ENCODE measurements at regions not wholly inside any gene's neighbourhood (a gene's known extent, or its start where the extent isn't known, plus 50 kb on each side); places are given as distances from the start of the nearest gene placed in this dataset.

DNA sequence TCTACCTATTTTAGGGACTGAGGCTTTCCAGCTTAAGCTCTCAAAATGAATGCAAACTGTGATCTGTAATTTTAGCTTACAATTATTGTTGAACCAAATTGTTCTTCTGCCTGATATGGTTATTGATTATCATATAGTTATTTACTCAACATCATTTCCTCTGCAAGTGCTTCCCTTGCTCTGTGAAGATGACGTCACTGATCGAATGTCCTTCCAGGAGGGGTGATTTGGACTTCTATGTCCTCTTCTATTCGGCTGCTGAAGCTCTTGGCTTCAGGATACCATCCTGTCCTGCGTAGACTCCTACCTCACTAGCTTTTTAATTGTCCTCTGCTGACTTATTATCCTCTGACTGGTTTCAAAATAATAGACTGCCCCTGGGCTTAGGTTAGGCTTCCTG is 137.4 kb upstream of the LARGE1 start:
- TF ChIP-seq, protein P1, sequence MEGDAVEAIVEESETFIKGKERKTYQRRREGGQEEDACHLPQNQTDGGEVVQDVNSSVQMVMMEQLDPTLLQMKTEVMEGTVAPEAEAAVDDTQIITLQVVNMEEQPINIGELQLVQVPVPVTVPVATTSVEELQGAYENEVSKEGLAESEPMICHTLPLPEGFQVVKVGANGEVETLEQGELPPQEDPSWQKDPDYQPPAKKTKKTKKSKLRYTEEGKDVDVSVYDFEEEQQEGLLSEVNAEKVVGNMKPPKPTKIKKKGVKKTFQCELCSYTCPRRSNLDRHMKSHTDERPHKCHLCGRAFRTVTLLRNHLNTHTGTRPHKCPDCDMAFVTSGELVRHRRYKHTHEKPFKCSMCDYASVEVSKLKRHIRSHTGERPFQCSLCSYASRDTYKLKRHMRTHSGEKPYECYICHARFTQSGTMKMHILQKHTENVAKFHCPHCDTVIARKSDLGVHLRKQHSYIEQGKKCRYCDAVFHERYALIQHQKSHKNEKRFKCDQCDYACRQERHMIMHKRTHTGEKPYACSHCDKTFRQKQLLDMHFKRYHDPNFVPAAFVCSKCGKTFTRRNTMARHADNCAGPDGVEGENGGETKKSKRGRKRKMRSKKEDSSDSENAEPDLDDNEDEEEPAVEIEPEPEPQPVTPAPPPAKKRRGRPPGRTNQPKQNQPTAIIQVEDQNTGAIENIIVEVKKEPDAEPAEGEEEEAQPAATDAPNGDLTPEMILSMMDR (IDR thresholded peaks at IDR 0.05) = no peak
- TF ChIP-seq POLR2A (IDR thresholded peaks at IDR 0.05) = no peak
- H3K9me3 ChIP-seq = peaks cover 0 to 9% (median 0%) of the 10 kb centered on the region in 3 donors
- H3K4me1 ChIP-seq = no peaks in the 10 kb centered on the region
- WGBS, 2 donors = 52 to 58% methylated on average over 4 of the region's 4 CpGs
- no peak overlapping the region for H3K4me3 ChIP-seq
- intact Hi-C loops (cut with DNase I) = no loop called here
- no peaks in the 10 kb centered on the region for H3K36me3 ChIP-seq (replicated peaks in 1 of 2; ENCODE audit: insufficient read depth in 1 of 2, low read depth in 2 of 2)
- H3K27ac ChIP-seq = no peak overlapping the region
- ATAC-seq (no peak), DNase-seq (no peak)
- no peaks in the 10 kb centered on the region for H3K27me3 ChIP-seq

DNA sequence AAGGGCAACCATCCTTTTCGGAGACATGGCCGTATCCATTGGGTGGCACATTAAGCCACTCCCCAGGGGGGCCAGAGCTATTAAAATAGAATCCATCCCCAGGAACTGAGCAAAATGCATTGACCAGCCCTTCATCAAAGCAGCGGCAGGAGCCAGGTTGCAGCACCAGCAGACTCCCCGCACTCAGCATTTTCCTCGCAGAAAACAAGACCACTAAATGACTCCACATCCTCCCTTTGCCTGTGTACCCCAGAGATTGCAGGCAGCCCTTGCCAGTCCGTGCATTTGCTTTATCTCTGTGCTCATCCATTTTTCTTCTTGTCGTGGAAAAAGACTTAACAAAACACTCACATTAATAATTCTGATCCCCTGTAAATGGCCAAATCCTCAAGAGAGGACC is 144.4 kb upstream of the LARGE1 start:
- ATAC-seq = no peak
- H3K27me3 ChIP-seq = no peaks in the 10 kb centered on the region
- H3K9me3 ChIP-seq = peaks cover 0 to 3% (median 0%) of the 10 kb centered on the region in 3 donors
- H3K36me3 ChIP-seq (replicated peaks in 1 of 2; ENCODE audit: insufficient read depth in 1 of 2, low read depth in 2 of 2) = no peaks in the 10 kb centered on the region
- WGBS, 2 donors = 51 to 54% methylated on average over 7 of the region's 7 CpGs
- no peaks in the 10 kb centered on the region for H3K4me1 ChIP-seq
- TF ChIP-seq, protein P1 (IDR thresholded peaks at IDR 0.05) = no peak
- TF ChIP-seq POLR2A (IDR thresholded peaks at IDR 0.05) = no peak
- no peak overlapping the region for H3K4me3 ChIP-seq
- DNase-seq = no peak
- intact Hi-C loops (cut with DNase I) = no loop called here
- no peak overlapping the region for H3K27ac ChIP-seq

DNA sequence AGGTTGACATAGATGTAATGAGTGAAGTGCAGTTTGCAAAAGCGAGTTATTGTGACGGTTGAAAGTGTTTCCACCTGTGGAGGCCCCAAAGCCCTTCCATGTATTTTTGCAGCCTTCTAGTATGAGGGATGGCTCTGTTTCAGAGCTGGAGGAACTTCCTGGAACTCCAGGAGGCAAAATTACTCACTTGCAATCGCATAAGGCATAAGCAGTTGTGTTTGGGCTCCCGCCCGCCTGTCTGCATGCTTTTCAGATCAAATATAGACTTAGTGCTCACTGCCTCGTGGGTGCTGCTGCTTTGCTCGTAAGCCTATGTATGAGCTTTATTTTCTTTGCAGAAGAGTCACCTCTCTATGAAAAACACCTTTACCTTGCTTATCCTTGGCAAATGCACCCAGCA is 146.8 kb upstream of the LARGE1 start:
- 57 to 68% methylated on average over 7 of the region's 7 CpGs for WGBS, 2 donors
- Histone ChIP-seq H3K4me1 (no peaks in the 10 kb centered on the region), H3K9me3 (no peaks in the 10 kb centered on the region), H3K4me3 (no peak overlapping the region), H3K27me3 (no peaks in the 10 kb centered on the region), H3K36me3 (replicated peaks in 1 of 2; ENCODE audit: insufficient read depth in 1 of 2, low read depth in 2 of 2) (no peaks in the 10 kb centered on the region), H3K27ac (no peak overlapping the region)
- no peak for TF ChIP-seq POLR2A (IDR thresholded peaks at IDR 0.05)
- TF ChIP-seq, protein P1 (IDR thresholded peaks at IDR 0.05) = no peak
- no peak for DNase-seq
- intact Hi-C loops (cut with DNase I) = no loop called here
- no peak for ATAC-seq

DNA sequence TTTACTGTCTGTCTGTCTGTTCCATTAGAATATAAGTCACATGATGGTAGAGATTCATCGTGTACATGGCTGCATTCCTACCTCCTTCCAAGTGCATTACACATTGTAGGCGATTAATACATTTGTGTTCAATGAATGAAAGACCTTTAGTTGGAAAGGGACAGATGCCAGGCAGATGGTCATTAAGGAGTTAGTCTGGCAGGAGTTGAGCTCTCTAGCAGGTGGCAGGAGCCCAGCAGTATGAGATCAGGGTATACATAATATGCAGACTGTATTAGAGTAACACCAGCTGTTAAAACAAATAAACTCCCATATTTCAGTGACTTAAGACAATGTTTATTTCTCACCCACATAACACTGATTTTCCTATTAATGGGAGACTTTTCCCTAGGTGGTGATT is 147.7 kb upstream of the LARGE1 start:
- no peaks in the 10 kb centered on the region for H3K36me3 ChIP-seq (replicated peaks in 1 of 2; ENCODE audit: insufficient read depth in 1 of 2, low read depth in 2 of 2)
- no peak overlapping the region for H3K27ac ChIP-seq
- DNase-seq = no peak
- no peak for ATAC-seq
- H3K4me1 ChIP-seq = no peaks in the 10 kb centered on the region
- H3K4me3 ChIP-seq = no peak overlapping the region
- intact Hi-C loops (cut with DNase I) = no loop called here
- WGBS, 2 donors = 36 to 54% methylated on average over 2 of the region's 2 CpGs
- H3K9me3 ChIP-seq = no peaks in the 10 kb centered on the region
- TF ChIP-seq, protein P1 (IDR thresholded peaks at IDR 0.05) = no peak
- TF ChIP-seq POLR2A (IDR thresholded peaks at IDR 0.05) = no peak
- no peaks in the 10 kb centered on the region for H3K27me3 ChIP-seq

DNA sequence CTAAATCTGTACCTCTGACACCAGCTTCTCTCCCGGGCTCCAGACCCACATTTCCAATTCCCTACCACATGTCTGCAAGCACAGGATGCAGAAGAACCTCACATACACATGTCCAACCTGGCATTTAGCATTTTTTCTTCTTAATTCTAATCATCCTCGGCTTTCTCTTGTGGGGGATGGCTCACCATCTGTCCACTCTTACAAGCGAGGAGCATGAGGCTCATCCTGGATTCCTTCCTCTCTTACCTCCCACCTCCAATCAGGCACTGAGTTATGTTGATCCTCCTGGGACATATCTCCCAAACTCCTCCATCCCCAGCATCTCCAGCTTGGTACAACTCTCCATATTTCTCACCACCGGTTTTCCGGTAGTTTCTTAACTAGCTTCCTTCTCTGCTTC is 149.8 kb upstream of the LARGE1 start:
- Histone ChIP-seq H3K4me1 (no peaks in the 10 kb centered on the region), H3K9me3 (no peaks in the 10 kb centered on the region), H3K4me3 (no peak overlapping the region), H3K36me3 (replicated peaks in 1 of 2; ENCODE audit: insufficient read depth in 1 of 2, low read depth in 2 of 2) (no peaks in the 10 kb centered on the region), H3K27ac (no peak overlapping the region), H3K27me3 (no peaks in the 10 kb centered on the region)
- no peak for DNase-seq
- 63 to 66% methylated on average over 5 of the region's 5 CpGs for WGBS, 2 donors
- ATAC-seq = no peak
- intact Hi-C loops (cut with DNase I) = no loop called here
- no peak for TF ChIP-seq POLR2A (IDR thresholded peaks at IDR 0.05)

Measured in body of pancreas (tissue), 4 donors.